ENCODE measurements at regions not wholly inside any gene's neighbourhood (a gene's known extent, or its start where the extent isn't known, plus 50 kb on each side); places are given as distances from the start of the nearest gene placed in this dataset.

GRCh38 chr2:6482256-6482655 is 383.5 kb downstream of the CMPK2 start:
- Mint-ChIP-seq H3K27ac (no peak overlapping the region), H3K9me3 (peaks cover 6 to 12% of the 10 kb centered on the region in 2 donors), H3K4me1 (no peaks in the 10 kb centered on the region), H3K27me3 (no peaks in the 10 kb centered on the region), H3K36me3 (peaks cover 0 to 1% of the 10 kb centered on the region in 2 donors), H3K4me3 (no peak overlapping the region)
- DNase-seq (no peak), ATAC-seq (replicated peaks) (no peak)

GRCh38 chr2:6487765-6488164 is 377.9 kb downstream of the CMPK2 start:
- Mint-ChIP-seq H3K27ac (no peak overlapping the region), H3K9me3 (peaks cover 5 to 7% of the 10 kb centered on the region in 2 donors), H3K27me3 (no peaks in the 10 kb centered on the region), H3K36me3 (no peaks in the 10 kb centered on the region), H3K4me3 (no peak overlapping the region), H3K4me1 (no peaks in the 10 kb centered on the region)
- ATAC-seq (replicated peaks): no peak
- DNase-seq: no peak

GRCh38 chr2:6492573-6492972 is 373.1 kb downstream of the CMPK2 start:
- Mint-ChIP-seq H3K36me3 (no peaks in the 10 kb centered on the region), H3K4me1 (no peaks in the 10 kb centered on the region), H3K4me3 (no peak overlapping the region), H3K27me3 (no peaks in the 10 kb centered on the region), H3K27ac (no peak overlapping the region), H3K9me3 (peaks cover 0 to 2% of the 10 kb centered on the region in 2 donors)
- no peak for ATAC-seq (replicated peaks)
- DNase-seq: no peak

DNA sequence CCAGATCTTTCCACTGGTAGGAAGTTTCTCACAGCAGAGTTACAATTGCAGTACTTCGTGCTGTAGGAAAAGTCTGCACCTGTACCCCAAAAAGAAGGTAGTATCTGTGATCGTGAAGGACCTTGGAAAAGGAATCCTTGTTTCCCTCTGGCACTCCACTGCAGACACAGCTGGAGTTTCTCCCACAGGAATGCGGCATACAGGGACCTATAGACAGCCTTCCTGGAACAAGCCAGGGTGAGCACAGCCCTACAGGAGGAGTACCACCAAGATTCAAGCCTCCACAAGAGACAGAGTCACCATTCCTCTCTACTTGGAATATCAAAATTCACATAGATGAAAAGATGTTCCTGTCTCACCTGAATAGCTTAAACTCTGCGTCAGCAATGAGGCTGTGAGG is 372.4 kb downstream of the CMPK2 start:
- no peaks in the 10 kb centered on the region for H3K27me3 Mint-ChIP-seq
- H3K9me3 Mint-ChIP-seq: peaks cover 0 to 2% of the 10 kb centered on the region in 2 donors
- H3K4me1 Mint-ChIP-seq: no peaks in the 10 kb centered on the region
- no peak for ATAC-seq (replicated peaks)
- no peak for DNase-seq
- no peak overlapping the region for H3K27ac Mint-ChIP-seq
- H3K36me3 Mint-ChIP-seq: no peaks in the 10 kb centered on the region
- H3K4me3 Mint-ChIP-seq: no peak overlapping the region

DNA sequence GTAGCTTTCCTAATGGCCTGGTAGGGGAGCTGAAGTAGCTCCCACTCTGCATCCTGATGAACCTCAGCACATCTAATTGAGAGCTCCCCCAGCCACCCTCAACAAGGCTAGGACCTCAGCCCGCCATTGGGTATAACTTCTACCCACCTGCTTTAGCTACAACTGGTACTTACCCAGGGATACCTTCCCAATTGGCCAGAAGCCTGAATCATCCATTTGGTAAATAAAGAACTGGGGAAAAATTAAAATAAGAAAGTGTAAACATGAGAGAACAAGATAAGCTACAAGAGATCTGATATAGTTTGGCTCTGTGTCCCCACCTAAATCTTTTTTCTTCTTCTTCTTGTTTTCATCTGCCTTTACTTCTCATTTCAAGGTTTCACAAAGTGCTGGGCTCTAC is 372.0 kb downstream of the CMPK2 start:
- no peaks in the 10 kb centered on the region for H3K36me3 Mint-ChIP-seq
- no peaks in the 10 kb centered on the region for H3K27me3 Mint-ChIP-seq
- no peak for ATAC-seq (replicated peaks)
- H3K4me3 Mint-ChIP-seq: no peak overlapping the region
- H3K4me1 Mint-ChIP-seq: no peaks in the 10 kb centered on the region
- H3K9me3 Mint-ChIP-seq: peaks cover 0 to under 1% of the 10 kb centered on the region in 2 donors
- DNase-seq: no peak
- H3K27ac Mint-ChIP-seq: no peak overlapping the region

- DNase-seq: no peak
- H3K27me3 Mint-ChIP-seq: no peaks in the 10 kb centered on the region
- no peak overlapping the region for H3K27ac Mint-ChIP-seq
- H3K9me3 Mint-ChIP-seq: no peaks in the 10 kb centered on the region
- H3K36me3 Mint-ChIP-seq: no peaks in the 10 kb centered on the region
- H3K4me3 Mint-ChIP-seq: no peak overlapping the region
- no peaks in the 10 kb centered on the region for H3K4me1 Mint-ChIP-seq
- no peak for ATAC-seq (replicated peaks)
Measured at GRCh38 chr2:6495466-6495865, 370.2 kb downstream of the CMPK2 start.

DNA sequence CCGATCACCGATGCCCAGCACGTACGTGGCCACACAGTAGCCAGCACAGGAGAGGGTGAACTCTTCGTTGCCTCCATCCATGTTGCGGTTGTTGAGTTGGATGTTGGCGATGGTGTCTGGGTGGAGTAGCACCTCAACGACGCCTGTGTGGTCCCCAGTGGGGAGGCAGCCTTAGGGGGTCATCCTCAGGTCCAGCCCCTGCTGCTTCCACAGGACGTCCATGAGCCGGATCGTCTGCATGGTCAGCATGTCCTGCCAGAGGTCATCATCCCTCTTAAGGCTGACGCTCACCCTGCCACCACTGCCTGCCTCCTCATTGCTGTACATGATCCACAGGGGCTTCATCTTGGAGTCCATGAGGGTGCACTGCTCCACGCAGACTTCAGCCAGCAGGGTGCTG is 369.3 kb downstream of the CMPK2 start:
- Mint-ChIP-seq H3K4me1 (no peaks in the 10 kb centered on the region), H3K4me3 (no peak overlapping the region), H3K27me3 (no peaks in the 10 kb centered on the region), H3K9me3 (no peaks in the 10 kb centered on the region), H3K36me3 (no peaks in the 10 kb centered on the region), H3K27ac (no peak overlapping the region)
- ATAC-seq (replicated peaks): no peak
- DNase-seq: no peak

DNA sequence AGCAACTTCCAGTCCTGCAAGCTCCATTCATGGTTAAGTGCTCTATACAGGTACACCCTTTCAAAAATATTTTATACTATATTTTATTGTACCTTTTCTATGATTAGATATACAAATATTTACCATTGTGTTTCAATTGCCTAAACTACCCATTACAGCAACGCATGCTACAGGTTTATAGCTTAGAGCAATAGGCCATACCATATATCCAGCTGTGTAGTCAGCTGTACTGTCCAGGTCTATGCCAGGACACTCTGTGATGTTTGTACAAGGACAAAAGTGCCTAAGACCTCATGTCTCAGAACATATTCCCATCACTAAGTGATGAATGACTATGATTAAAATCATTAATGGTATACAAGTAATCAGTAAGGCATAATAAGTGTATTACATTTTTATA is 368.7 kb downstream of the CMPK2 start:
- DNase-seq: no peak

DNA sequence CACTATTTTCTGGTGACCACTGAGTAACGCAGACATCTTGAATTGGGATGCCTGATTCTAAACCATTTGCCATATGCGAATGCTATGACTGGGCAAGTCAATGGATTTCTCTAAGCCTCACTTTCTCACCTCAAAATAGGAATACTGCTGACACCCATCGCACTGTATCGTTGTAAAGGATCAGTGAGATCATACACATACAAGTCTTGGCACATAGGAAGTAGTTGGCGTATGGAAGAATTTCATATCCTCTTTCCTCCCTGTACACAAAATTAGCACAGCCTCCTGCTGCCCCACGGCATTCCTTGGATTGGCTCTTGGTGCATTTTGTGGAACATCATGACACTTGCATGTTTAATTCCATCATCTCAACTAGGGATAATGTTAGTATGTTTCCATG is 366.9 kb downstream of the CMPK2 start:
- DNase-seq (no peak), ATAC-seq (replicated peaks) (no peak)
- Mint-ChIP-seq H3K4me3 (no peak overlapping the region), H3K36me3 (no peaks in the 10 kb centered on the region), H3K9me3 (no peaks in the 10 kb centered on the region), H3K27ac (no peak overlapping the region), H3K27me3 (no peaks in the 10 kb centered on the region), H3K4me1 (no peaks in the 10 kb centered on the region)

More for the DNA sequence above, 368.7 kb downstream of the CMPK2 start:
- Mint-ChIP-seq H3K27me3 (no peaks in the 10 kb centered on the region), H3K36me3 (no peaks in the 10 kb centered on the region), H3K4me1 (no peaks in the 10 kb centered on the region), H3K27ac (no peak overlapping the region), H3K9me3 (no peaks in the 10 kb centered on the region), H3K4me3 (no peak overlapping the region)
- no peak for ATAC-seq (replicated peaks)

DNA sequence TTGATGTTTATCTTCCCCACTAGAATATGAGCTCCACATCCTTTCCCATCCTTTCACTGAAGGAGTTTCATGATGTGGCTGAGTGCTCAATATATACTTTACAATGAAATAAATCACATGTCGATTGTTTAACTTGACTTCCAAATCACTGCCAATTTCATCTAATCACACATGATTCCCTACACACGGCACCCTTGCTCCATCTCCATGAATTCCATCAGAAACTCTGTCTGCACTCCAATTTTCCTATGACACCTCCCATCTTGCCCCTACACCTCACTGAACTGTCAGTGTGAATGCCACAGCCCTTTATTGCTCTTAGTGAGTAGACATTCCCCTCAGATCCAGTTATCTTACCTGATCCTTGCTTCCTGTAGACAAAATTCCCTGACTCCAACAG is 366.0 kb downstream of the CMPK2 start:
- Mint-ChIP-seq H3K9me3 (no peaks in the 10 kb centered on the region), H3K27me3 (no peaks in the 10 kb centered on the region), H3K4me1 (no peaks in the 10 kb centered on the region), H3K36me3 (no peaks in the 10 kb centered on the region), H3K4me3 (no peak overlapping the region), H3K27ac (no peak overlapping the region)
- ATAC-seq (replicated peaks) (no peak), DNase-seq (no peak)

DNA sequence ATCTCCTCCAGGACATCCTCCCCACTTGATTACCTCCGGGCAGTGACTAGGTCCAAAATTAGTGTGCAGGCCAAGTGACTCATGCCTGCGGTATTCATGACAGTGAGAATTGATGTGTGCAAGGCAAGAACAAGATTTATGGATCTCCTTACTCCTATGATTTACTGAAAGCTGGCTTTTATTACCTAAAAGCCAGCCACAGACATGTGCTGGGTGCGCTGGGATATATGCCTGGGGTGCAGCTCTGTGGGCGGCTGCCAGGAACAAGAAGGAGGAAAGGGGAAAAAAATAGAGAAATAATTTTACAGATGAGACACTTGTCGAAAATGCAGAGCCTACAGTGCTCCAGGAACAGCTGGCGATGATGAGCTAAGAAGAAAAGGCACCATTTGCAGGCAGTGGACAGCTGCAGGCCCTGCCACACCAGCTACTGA is 359.3 kb downstream of the CMPK2 start:
- no peaks in the 10 kb centered on the region for H3K4me1 Mint-ChIP-seq
- H3K9me3 Mint-ChIP-seq: peaks cover 0 to 2% of the 10 kb centered on the region in 2 donors
- no peaks in the 10 kb centered on the region for H3K36me3 Mint-ChIP-seq
- H3K27me3 Mint-ChIP-seq: no peaks in the 10 kb centered on the region
- H3K4me3 Mint-ChIP-seq: no peak overlapping the region
- DNase-seq (no peak), ATAC-seq (replicated peaks) (no peak)
- H3K27ac Mint-ChIP-seq: no peak overlapping the region

- Mint-ChIP-seq H3K4me1 (no peaks in the 10 kb centered on the region), H3K36me3 (no peaks in the 10 kb centered on the region), H3K9me3 (peaks cover 0 to 2% of the 10 kb centered on the region in 2 donors), H3K4me3 (no peak overlapping the region), H3K27me3 (no peaks in the 10 kb centered on the region), H3K27ac (no peak overlapping the region)
- no peak for ATAC-seq (replicated peaks)
- DNase-seq: no peak
Measured at GRCh38 chr2:6506859-6507258, 358.8 kb downstream of the CMPK2 start.

DNA sequence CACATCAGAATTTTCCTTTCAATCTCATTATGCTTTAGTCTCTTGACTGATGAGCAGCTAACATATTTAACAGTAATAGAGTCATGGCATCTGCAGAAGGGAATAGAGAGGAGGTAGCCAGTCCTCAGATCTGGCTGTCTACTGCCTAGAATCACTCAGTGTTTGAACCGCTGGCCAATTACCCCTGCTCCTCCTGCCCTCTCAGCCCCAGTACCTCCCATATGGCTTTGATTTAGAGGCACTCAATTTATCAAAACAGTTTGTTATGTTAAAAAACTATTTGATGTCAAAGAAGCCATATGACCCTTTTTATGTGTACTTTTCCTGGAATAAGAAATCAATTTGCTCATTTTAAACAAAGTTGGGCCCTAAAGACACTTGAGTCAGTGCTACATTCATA is 355.2 kb downstream of the CMPK2 start:
- ATAC-seq (replicated peaks): no peak
- no peak for DNase-seq
- Mint-ChIP-seq H3K27ac (no peak overlapping the region), H3K4me3 (no peak overlapping the region), H3K9me3 (peaks cover 0 to 2% of the 10 kb centered on the region in 2 donors), H3K27me3 (peaks cover 0 to 6% of the 10 kb centered on the region in 2 donors), H3K36me3 (no peaks in the 10 kb centered on the region), H3K4me1 (no peaks in the 10 kb centered on the region)

DNA sequence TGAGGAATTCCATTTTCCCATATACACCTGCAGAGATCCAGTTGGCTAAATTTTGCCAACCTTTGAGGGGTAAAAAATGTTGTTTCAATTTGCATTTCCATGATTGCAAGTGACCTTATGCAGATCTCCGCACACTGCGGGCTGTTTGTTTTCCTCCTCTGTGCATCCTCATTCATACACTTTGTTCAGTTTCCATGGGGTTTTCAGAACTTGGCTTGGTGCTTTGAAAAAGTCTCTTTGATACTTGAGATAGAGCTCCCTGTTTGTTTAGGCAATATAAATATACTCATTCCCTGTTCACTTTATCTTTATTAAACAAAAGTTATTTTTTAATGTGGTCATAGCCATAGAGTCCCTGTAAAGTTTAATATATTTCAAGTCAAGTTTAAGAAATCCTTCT is 353.1 kb downstream of the CMPK2 start:
- no peak for ATAC-seq (replicated peaks)
- no peak for DNase-seq
- peaks cover 0 to 2% of the 10 kb centered on the region in 2 donors for H3K9me3 Mint-ChIP-seq
- no peak overlapping the region for H3K27ac Mint-ChIP-seq
- no peak overlapping the region for H3K4me3 Mint-ChIP-seq
- H3K27me3 Mint-ChIP-seq: peaks cover 0 to 6% of the 10 kb centered on the region in 2 donors
- H3K36me3 Mint-ChIP-seq: no peaks in the 10 kb centered on the region
- H3K4me1 Mint-ChIP-seq: no peaks in the 10 kb centered on the region

DNA sequence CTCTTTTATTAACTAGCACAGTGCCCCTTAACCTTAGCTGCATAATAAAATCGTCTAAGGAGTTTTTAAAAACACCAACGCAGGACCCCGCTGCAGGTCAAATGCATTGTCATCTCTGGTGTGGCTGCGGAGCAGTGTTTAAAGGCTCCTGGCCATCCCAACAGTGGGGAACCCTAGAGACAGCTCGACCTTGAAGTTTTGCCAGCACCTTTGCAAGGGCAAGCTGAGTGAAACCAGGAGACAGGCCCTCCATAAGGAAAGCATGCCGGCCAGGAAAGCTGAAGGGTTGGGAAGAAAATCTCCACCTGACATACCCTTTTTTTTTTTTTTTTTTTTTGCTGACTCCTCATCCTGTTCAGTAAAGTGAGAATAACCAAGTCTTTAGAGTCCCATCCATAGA is 349.0 kb downstream of the CMPK2 start:
- no peak for ATAC-seq (replicated peaks)
- H3K9me3 Mint-ChIP-seq: no peaks in the 10 kb centered on the region
- H3K27ac Mint-ChIP-seq: no peak overlapping the region
- no peak overlapping the region for H3K4me3 Mint-ChIP-seq
- no peaks in the 10 kb centered on the region for H3K4me1 Mint-ChIP-seq
- H3K36me3 Mint-ChIP-seq: no peaks in the 10 kb centered on the region
- peaks cover 0 to 6% of the 10 kb centered on the region in 2 donors for H3K27me3 Mint-ChIP-seq
- no peak for DNase-seq

- Mint-ChIP-seq H3K9me3 (no peaks in the 10 kb centered on the region), H3K36me3 (no peaks in the 10 kb centered on the region), H3K27me3 (peaks cover 0 to 6% of the 10 kb centered on the region in 2 donors), H3K27ac (no peak overlapping the region), H3K4me3 (no peak overlapping the region), H3K4me1 (no peaks in the 10 kb centered on the region)
- ATAC-seq (replicated peaks): no peak
- DNase-seq: no peak
Measured at GRCh38 chr2:6518361-6518760, 347.3 kb downstream of the CMPK2 start.

Data from stimulated activated naive B cell treated with anti-CD40 and anti-IgM and Interleukin-4, amounts not matched to agents 10 μg/mL and 1 μg/mL and 100 μg/mL, for 72 hours (primary cell).